ENCODE measurements at regions not wholly inside any gene's neighbourhood (a gene's known extent, or its start where the extent isn't known, plus 50 kb on each side); places are given as distances from the start of the nearest gene placed in this dataset.
A peak's percentile ranks its signal among the peaks of the same experiment; 100 is the strongest.

DNA sequence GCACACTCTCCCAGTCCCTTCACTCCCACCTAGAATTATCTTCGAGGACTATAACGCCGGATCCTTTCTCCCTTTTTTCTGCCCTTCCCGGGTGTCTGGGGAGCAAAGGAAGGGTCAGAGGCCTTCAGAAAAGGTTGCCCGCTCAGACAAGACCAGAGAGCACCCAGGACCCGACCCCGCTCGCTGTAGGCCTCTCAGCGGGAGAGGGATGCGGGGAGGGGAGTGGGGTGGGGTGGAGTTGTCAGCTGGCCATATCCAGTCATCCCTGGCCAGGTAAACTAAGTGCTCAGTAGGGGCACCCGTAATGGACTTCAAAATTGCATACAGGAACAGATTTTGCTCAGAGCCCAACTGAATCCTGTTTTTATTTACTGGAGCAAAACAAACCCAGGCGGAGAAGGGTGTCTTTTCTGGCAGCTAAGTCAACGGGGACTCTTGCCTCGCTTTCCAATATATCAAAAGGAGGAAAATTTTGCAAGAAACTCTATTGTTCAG, 65.0 kb downstream of the NOL4 start:
- ATAC-seq (no peak), DNase-seq (no peak)
- TF ChIP-seq, protein P1, sequence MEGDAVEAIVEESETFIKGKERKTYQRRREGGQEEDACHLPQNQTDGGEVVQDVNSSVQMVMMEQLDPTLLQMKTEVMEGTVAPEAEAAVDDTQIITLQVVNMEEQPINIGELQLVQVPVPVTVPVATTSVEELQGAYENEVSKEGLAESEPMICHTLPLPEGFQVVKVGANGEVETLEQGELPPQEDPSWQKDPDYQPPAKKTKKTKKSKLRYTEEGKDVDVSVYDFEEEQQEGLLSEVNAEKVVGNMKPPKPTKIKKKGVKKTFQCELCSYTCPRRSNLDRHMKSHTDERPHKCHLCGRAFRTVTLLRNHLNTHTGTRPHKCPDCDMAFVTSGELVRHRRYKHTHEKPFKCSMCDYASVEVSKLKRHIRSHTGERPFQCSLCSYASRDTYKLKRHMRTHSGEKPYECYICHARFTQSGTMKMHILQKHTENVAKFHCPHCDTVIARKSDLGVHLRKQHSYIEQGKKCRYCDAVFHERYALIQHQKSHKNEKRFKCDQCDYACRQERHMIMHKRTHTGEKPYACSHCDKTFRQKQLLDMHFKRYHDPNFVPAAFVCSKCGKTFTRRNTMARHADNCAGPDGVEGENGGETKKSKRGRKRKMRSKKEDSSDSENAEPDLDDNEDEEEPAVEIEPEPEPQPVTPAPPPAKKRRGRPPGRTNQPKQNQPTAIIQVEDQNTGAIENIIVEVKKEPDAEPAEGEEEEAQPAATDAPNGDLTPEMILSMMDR (IDR thresholded peaks at IDR 0.05), result no peak
- Mint-ChIP-seq H3K9me3 (no peaks in the 10 kb centered on the region), H3K36me3 (ENCODE audit: low read depth) (no peaks in the 10 kb centered on the region), H3K27me3 (peaks cover 21% of the 10 kb centered on the region), H3K4me1 (ENCODE audit: low read depth) (no peaks in the 10 kb centered on the region), H3K4me3 (no peak overlapping the region), H3K27ac (no peak overlapping the region)
- intact Hi-C loops (cut with micrococcal nuclease), result no loop called here
- ChIA-PET CTCF (no interaction called here), POLR2A (no interaction called here)

DNA sequence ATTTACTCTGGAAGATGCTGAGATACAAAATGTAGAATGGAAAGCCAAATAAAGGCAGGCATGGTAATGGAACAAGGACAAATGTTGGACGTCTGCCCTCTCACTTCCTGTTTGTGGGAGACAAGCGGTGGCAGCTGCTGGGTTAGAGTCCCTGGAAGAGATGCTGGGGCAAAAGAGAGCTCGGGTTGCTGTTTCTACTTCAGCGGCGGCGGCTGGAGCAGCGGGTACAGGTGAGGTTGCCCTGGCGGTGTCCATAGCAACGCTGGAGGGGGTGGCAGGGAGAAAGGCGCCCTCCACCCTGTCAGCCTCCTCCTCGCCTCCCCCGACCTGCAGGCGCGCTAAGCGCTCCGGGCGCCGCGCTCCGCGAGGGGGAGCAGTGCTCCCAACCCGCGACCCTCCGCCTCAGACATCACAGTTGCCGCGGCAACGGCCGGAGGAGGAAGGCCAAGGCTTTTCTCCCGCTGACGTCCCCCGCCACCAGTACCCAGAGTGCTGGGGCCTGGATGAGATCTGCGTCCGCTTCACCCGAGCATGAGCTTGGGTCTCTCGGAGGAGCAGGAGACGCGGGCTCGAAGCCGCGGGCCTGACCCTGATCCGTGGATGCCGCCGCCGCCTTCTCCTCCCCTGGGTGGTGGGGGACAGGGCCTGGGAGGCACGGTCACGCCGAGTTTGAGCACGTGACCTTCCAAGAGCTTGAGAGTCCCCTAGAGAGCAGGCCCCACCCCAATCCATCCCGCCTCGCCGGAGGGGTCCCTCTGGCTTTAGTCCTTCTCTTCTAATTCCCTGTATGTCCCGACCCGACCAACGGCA, 65.6 kb downstream of the NOL4 start:
- DNase-seq (peak; percentile 1), ATAC-seq (no peak)
- no peaks in the 10 kb centered on the region for H3K36me3 Mint-ChIP-seq (ENCODE audit: low read depth)
- no peaks in the 10 kb centered on the region for H3K9me3 Mint-ChIP-seq
- intact Hi-C loops (cut with micrococcal nuclease), result no loop called here
- no peak overlapping the region for H3K4me3 Mint-ChIP-seq
- H3K4me1 Mint-ChIP-seq (ENCODE audit: low read depth), result no peaks in the 10 kb centered on the region
- TF ChIP-seq, protein P1 (IDR thresholded peaks at IDR 0.05), result no peak
- ChIA-PET POLR2A (no interaction called here), CTCF (no interaction called here)
- H3K27ac Mint-ChIP-seq, result no peak overlapping the region
- H3K27me3 Mint-ChIP-seq, result peaks cover 21% of the 10 kb centered on the region

DNA sequence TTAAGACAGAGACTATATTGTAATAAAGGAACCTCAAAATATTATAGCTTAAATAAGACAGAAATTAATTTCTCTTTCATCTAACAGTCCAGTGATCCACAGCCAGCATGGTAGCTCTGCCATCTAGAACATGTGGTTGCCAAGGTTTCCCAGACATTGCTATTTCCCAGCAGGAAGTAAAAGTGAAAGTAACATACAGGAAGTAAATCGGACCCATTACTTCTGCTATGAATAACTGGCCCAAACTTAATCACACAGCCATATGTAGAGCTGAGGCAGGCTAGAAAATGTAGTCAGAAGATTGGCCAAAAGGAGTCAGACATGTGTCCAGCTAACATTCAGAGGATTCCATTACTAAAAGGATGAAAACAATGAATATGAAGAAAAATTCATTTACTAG, 71.0 kb downstream of the NOL4 start:
- ChIA-PET POLR2A (no interaction called here), CTCF (no interaction called here)
- peaks cover 7% of the 10 kb centered on the region for H3K27me3 Mint-ChIP-seq
- peaks cover 5% of the 10 kb centered on the region for H3K9me3 Mint-ChIP-seq
- intact Hi-C loops (cut with micrococcal nuclease), result no loop called here
- H3K4me3 Mint-ChIP-seq, result no peak overlapping the region
- no peak for ATAC-seq
- DNase-seq, result no peak
- TF ChIP-seq, protein P1 (IDR thresholded peaks at IDR 0.05), result no peak
- peaks cover 2% of the 10 kb centered on the region for H3K4me1 Mint-ChIP-seq (ENCODE audit: low read depth)
- no peak overlapping the region for H3K27ac Mint-ChIP-seq
- H3K36me3 Mint-ChIP-seq (ENCODE audit: low read depth), result no peaks in the 10 kb centered on the region

DNA sequence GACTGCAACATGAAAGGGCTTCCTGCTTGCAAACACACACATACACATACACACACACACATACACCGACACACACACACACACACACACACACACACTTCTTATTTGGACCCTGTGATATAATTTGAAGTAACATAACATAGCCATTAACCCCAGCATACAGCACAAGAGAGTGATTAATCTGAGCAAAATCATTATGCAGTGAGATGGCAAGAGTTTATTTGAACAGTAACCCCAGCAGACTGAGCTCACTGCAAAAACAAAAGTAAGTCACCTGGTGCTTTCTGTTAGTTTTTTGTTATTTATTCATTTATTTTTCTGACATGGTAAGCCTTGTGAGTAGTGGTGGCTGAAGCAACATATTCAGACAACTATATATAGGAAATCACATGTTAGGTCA, 93.7 kb downstream of the NOL4 start:
- DNase-seq (no peak), ATAC-seq (no peak)
- H3K4me1 Mint-ChIP-seq (ENCODE audit: low read depth), result no peaks in the 10 kb centered on the region
- CTCF ChIA-PET, result interaction anchor here (2.0 kb wide), 1 partner anchor 8 kb away, joined by 11 read pairs; no protein-coding TSS in a partner anchor
- no peak overlapping the region for H3K27ac Mint-ChIP-seq
- H3K4me3 Mint-ChIP-seq, result no peak overlapping the region
- TF ChIP-seq, protein P1 (IDR thresholded peaks at IDR 0.05), result no peak
- peaks cover 2% of the 10 kb centered on the region for H3K9me3 Mint-ChIP-seq
- intact Hi-C loops (cut with micrococcal nuclease), result no loop called here
- H3K27me3 Mint-ChIP-seq, result no peaks in the 10 kb centered on the region
- POLR2A ChIA-PET, result no interaction called here
- no peaks in the 10 kb centered on the region for H3K36me3 Mint-ChIP-seq (ENCODE audit: low read depth)

DNA sequence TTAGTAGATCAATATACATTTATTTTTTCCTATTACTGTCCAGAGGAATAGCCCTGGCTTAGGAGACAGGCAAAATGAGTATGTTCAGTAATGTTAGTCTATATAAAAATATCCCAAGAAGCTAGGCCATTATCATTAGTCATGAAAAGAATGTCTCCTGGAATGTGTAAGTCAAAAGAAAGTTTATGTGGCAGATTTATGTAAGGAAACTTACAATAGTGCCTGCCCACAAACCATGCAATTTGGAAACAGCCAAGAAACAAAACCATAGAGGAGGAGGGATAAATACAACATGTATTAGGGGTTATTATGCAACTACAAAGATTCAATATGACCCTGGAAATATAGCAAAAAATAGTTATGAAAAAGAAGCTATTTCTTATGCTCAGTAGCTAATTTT, 96.3 kb downstream of the NOL4 start:
- peaks cover 2% of the 10 kb centered on the region for H3K9me3 Mint-ChIP-seq
- TF ChIP-seq, protein P1 (IDR thresholded peaks at IDR 0.05), result no peak
- no peak overlapping the region for H3K27ac Mint-ChIP-seq
- H3K36me3 Mint-ChIP-seq (ENCODE audit: low read depth), result no peaks in the 10 kb centered on the region
- H3K4me1 Mint-ChIP-seq (ENCODE audit: low read depth), result no peaks in the 10 kb centered on the region
- intact Hi-C loops (cut with micrococcal nuclease), result loop anchor here (10.0 kb wide), 1 partner anchor 656 kb away; no protein-coding TSS in a partner anchor
- DNase-seq, result no peak
- no peaks in the 10 kb centered on the region for H3K27me3 Mint-ChIP-seq
- no peak overlapping the region for H3K4me3 Mint-ChIP-seq
- ChIA-PET POLR2A (no interaction called here), CTCF (no interaction called here)
- no peak for ATAC-seq
